Kidney (tissue), 13 donors: ENCODE measurements at regions not wholly inside any gene's neighbourhood (a gene's known extent, or its start where the extent isn't known, plus 50 kb on each side); places are given as distances from the start of the nearest gene placed in this dataset.

Source experiments
- DNase-seq, 5 donors: peaks; one replicate each; pipeline ENCODE4 v3.0.0-alpha.2; 2013 to 2020
- FAIRE-seq: peaks from 2 replicates; lab custom pipeline; 2012; peaks lifted over from hg19 to GRCh38; lab: Jason Lieb, UNC
- H3K27ac ChIP-seq, 2 donors: one replicate each; pipeline ENCODE4 v1.7.0; 2013; ENCODE audit warnings: low read depth in 2 of 2, low read length in 2 of 2, inconsistent platforms in 1 of 2
- H3K27me3 ChIP-seq: one replicate; pipeline ENCODE4 v1.7.1; 2013; ENCODE audit warnings: low read length, inconsistent platforms; ENCODE audit not compliant: control insufficient read depth, insufficient read depth
- H3K36me3 ChIP-seq, 3 donors: one replicate each; pipeline versions ENCODE4 v1.7.0 to v1.7.1; 2013; ENCODE audit warnings: low read length in 3 of 3, control low read depth in 1 of 3, inconsistent platforms in 1 of 3; ENCODE audit not compliant: insufficient read depth in 3 of 3, control insufficient read depth in 2 of 3
- H3K4me1 ChIP-seq, 3 donors: one replicate each; pipeline versions ENCODE4 v1.7.0 to v1.7.1; 2013; ENCODE audit warnings: low read length in 3 of 3, inconsistent platforms in 1 of 3, low read depth in 1 of 3; ENCODE audit not compliant: control insufficient read depth in 2 of 3, insufficient read depth in 2 of 3
- H3K4me3 ChIP-seq, 3 donors: one replicate each; pipeline versions ENCODE4 v1.7.0 to v1.8.1; 2013; ENCODE audit warnings: low read length in 3 of 3, control low read depth in 1 of 3, inconsistent platforms in 1 of 3
- H3K9ac ChIP-seq, 3 donors: one replicate each; pipeline versions ENCODE4 v1.7.0 to v1.7.1; 2013; ENCODE audit warnings: low read length in 3 of 3, control low read depth in 1 of 3, inconsistent platforms in 1 of 3
- H3K9me3 ChIP-seq, 3 donors: one replicate each; pipeline versions ENCODE4 v1.7.0 to v1.7.1; 2013; ENCODE audit warnings: low read length in 3 of 3, control low read depth in 1 of 3, inconsistent platforms in 1 of 3; ENCODE audit not compliant: control insufficient read depth in 2 of 3, insufficient read depth in 1 of 3
- CTCF ChIP-seq: IDR thresholded peaks from 3 replicates; pipeline ENCODE4 v1.5.1; 2012; ENCODE audit warnings: mild to moderate bottlenecking, moderate library complexity, borderline replicate concordance; ENCODE audit not compliant: insufficient read depth; ENCODE audit errors: extremely low read depth
- intact Hi-C: fragments of 100-400 bp; cut with DNase I; formaldehyde crosslinking; loops from one replicate; pipeline ENCODE4 v1.11.1; 2022
- donor health status: control.
- donor health status: control.
- donor health status: control.
- donor health status: control.
- donor health status: control.
- donor health status: DM: yes; HTN: yes; CAD: no.
- donor health status: Normal renal cell carcinoma (clear cell type).

- Histone ChIP-seq H3K36me3 (no peaks in the 10 kb centered on the region), H3K27me3 (no peaks in the 10 kb centered on the region), H3K4me3 (no peak overlapping the region), H3K27ac (no peak overlapping the region), H3K4me1 (no peaks in the 10 kb centered on the region), H3K9me3 (no peaks in the 10 kb centered on the region), H3K9ac (no peak overlapping the region)
- no peak for FAIRE-seq
- intact Hi-C loops = no loop called here
- no peak for TF ChIP-seq CTCF
- no peak for DNase-seq
These were observed 1501.5 kb downstream of the EFNB2 start for GRCh38 chr13:105033999-105034398.

- no peak for FAIRE-seq
- H3K4me3 ChIP-seq = no peak overlapping the region
- DNase-seq = no peak
- intact Hi-C loops = no loop called here
- H3K27me3 ChIP-seq = no peaks in the 10 kb centered on the region
- TF ChIP-seq CTCF = no peak
- no peak overlapping the region for H3K9ac ChIP-seq
- H3K36me3 ChIP-seq = no peaks in the 10 kb centered on the region
- no peaks in the 10 kb centered on the region for H3K4me1 ChIP-seq
- no peaks in the 10 kb centered on the region for H3K9me3 ChIP-seq
- no peak overlapping the region for H3K27ac ChIP-seq
These were observed 1504.2 kb downstream of the EFNB2 start for GRCh38 chr13:105031306-105031705.

- Histone ChIP-seq H3K9ac (no peak overlapping the region), H3K9me3 (no peaks in the 10 kb centered on the region), H3K27me3 (no peaks in the 10 kb centered on the region), H3K36me3 (no peaks in the 10 kb centered on the region), H3K27ac (no peak overlapping the region), H3K4me3 (no peak overlapping the region), H3K4me1 (no peaks in the 10 kb centered on the region)
- no peak for FAIRE-seq
- intact Hi-C loops = no loop called here
- no peak for DNase-seq
- no peak for TF ChIP-seq CTCF
These were observed 1504.6 kb downstream of the EFNB2 start for GRCh38 chr13:105030851-105031250.

DNA sequence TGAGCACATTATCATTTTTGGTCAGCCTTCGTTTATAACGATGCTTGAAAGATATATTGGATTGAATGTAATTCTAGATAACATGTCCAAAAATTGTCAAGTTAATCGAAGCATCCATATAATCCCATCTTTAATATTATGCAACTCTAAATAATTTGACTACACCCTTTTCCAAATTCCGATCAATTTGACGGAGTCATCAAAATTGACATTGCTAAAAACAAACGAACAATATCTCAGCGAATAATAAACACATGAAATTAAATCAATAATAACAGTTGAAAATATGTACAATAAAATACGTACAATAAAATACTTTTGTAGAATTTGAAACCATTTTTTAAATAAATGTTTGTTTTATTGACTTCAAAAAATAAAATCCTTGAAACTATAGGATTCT is 1516.4 kb downstream of the EFNB2 start:
- no peak overlapping the region for H3K9ac ChIP-seq
- DNase-seq = no peak
- no peak for TF ChIP-seq CTCF
- peaks cover 0 to 8% (median 0%) of the 10 kb centered on the region in 3 donors for H3K9me3 ChIP-seq
- no peak overlapping the region for H3K27ac ChIP-seq
- no peaks in the 10 kb centered on the region for H3K27me3 ChIP-seq
- no peaks in the 10 kb centered on the region for H3K4me1 ChIP-seq
- peak; percentile 93 for FAIRE-seq
- H3K36me3 ChIP-seq = no peaks in the 10 kb centered on the region
- H3K4me3 ChIP-seq = no peak overlapping the region
- intact Hi-C loops = no loop called here
